HEK293T (cell line): ENCODE measurements at regions not wholly inside any gene's neighbourhood (a gene's known extent, or its start where the extent isn't known, plus 50 kb on each side); places are given as distances from the start of the nearest gene placed in this dataset.

Source experiments
- CTCF ChIA-PET: fragments of 350-600 bp; formaldehyde crosslinking; extraction: SDS; loops from one replicate; lab custom pipeline; 2021; ENCODE audit warnings: antibody characterized with exemption, inconsistent platforms; lab: Yijun Ruan, JAX
- POLR2A ChIA-PET: fragments of 350-600 bp; formaldehyde crosslinking; extraction: SDS; loops from one replicate; lab custom pipeline; 2020; ENCODE audit warnings: antibody characterized with exemption, inconsistent platforms; lab: Yijun Ruan, JAX
- DNase-seq: peaks from one replicate; pipeline ENCODE4 v3.0.0; 2012; ENCODE audit warnings: mixed read lengths; ENCODE audit errors: extremely low spot score
- ARNT ChIP-seq: fragments of 450-650 bp; IDR thresholded peaks from 2 replicates; pipeline ENCODE4 v1.6.1; 2017; ENCODE audit warnings: mild to moderate bottlenecking
- BHLHE40 ChIP-seq: fragments of 450-650 bp; IDR thresholded peaks from 2 replicates; pipeline ENCODE4 v1.6.1; 2016; ENCODE audit warnings: mild to moderate bottlenecking, moderate library complexity, borderline replicate concordance
- CTBP1 ChIP-seq: fragments of 450-650 bp; IDR thresholded peaks from 2 replicates; pipeline ENCODE4 v1.6.1; 2016; ENCODE audit warnings: borderline replicate concordance
- ELF4 ChIP-seq: fragments of 450-650 bp; IDR thresholded peaks from 2 replicates; pipeline ENCODE4 v1.6.1; 2017; ENCODE audit warnings: antibody characterized with exemption
- FOXA1 ChIP-seq: fragments of 450-650 bp; IDR thresholded peaks from 2 replicates; pipeline ENCODE4 v1.6.1; 2016; ENCODE audit warnings: mild to moderate bottlenecking
- FOXK2 ChIP-seq: fragments of 450-650 bp; IDR thresholded peaks from 2 replicates; pipeline ENCODE4 v1.6.1; 2016; ENCODE audit warnings: mild to moderate bottlenecking
- FOXM1 ChIP-seq: fragments of 450-650 bp; IDR thresholded peaks from 2 replicates; pipeline ENCODE4 v1.6.1; 2017; ENCODE audit warnings: mild to moderate bottlenecking, borderline replicate concordance
- HDGF ChIP-seq: fragments of 450-650 bp; IDR thresholded peaks from 2 replicates; pipeline ENCODE4 v1.6.1; 2017; ENCODE audit warnings: antibody characterized with exemption, borderline replicate concordance
- L3MBTL2 ChIP-seq: fragments of 450-650 bp; conservative IDR thresholded peaks from 2 replicates; pipeline ENCODE4 v1.6.1; 2016; ENCODE audit warnings: mild to moderate bottlenecking
- LEF1 ChIP-seq: fragments of 450-650 bp; IDR thresholded peaks from 2 replicates; pipeline ENCODE4 v1.6.1; 2017; ENCODE audit warnings: mild to moderate bottlenecking, borderline replicate concordance
- NFRKB ChIP-seq: fragments of 450-650 bp; IDR thresholded peaks from 2 replicates; pipeline ENCODE4 v1.6.1; 2016; ENCODE audit warnings: mild to moderate bottlenecking, moderate library complexity
- SP1 ChIP-seq: fragments of 450-650 bp; IDR thresholded peaks from 2 replicates; pipeline ENCODE4 v1.6.1; 2017
- SUZ12 ChIP-seq: fragments of 450-650 bp; IDR thresholded peaks from 2 replicates; pipeline ENCODE4 v1.6.1; 2016; ENCODE audit warnings: mild to moderate bottlenecking
- TARDBP ChIP-seq: fragments of 450-650 bp; IDR thresholded peaks from 2 replicates; pipeline ENCODE4 v1.6.1; 2016
- ZNF384 ChIP-seq: fragments of 450-650 bp; IDR thresholded peaks from 2 replicates; pipeline ENCODE4 v1.6.1; 2016
- TF ChIP-seq, protein P1 (sequence below): fragments of 450-650 bp; IDR thresholded peaks from 2 replicates; pipeline ENCODE4 v1.6.1; 2016

GRCh38 chr7:7102906-7103305, 79.4 kb upstream of the C1GALT1 start:
- no peak for TF ChIP-seq SP1
- no peak for TF ChIP-seq CTBP1
- no peak for TF ChIP-seq BHLHE40
- no peak for TF ChIP-seq LEF1
- ChIA-PET CTCF (interaction anchor here (0.6 to 2.0 kb wide), 8 partner anchors 8 to 314 kb away, joined by 3 to 13 read pairs (median 3); no protein-coding TSS in a partner anchor), POLR2A (no interaction called here)
- DNase-seq = no peak

DNA sequence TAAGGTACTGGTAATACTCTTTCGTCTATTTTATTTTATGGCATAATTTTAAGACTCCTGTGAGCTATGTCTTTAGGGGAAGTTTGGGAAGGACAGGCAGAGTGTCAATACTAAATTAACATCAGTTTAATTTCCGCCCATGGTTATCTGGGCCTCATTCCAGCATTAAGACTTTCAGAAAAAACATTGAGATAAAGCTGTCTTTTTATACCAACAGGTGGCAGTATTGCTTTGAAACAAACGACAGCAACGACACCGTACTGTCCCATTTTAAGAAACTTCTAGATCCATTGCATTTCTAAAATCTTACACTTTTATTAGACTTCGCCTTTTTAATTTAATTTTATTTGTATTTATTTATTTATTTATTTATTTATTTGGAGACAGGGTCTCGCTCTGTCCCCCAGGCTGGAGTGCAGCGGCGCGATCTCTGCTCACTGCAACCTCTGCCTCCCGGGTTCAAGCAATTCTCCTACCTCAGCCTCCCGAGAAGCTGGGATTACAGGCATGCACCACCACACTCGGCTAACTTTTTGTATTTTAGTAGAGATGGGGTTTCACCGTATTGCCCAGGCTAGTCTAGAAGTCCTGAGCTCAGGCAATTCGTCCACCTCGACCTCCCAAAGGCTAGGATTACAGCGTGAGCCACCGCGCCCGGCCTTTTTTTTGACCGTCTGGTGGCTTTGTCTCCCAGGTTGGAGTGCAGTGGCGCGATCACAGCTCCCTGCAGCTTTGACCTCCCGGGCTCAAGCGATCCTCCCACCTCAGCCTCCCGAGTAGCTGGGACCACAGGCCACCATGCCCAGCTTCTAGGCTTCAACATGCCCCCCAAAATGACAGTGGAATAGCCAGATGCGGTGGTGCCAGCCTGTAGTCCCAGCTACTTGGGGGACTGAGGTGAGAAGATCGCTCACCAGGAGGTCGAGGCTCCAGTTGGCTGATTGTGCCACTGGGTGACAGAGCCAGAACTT, 78.7 kb upstream of the C1GALT1 start:
- TF ChIP-seq NFRKB (no peak), SUZ12 (no peak), TARDBP (no peak), FOXM1 (no peak), HDGF (no peak)
- TF ChIP-seq, protein P1, sequence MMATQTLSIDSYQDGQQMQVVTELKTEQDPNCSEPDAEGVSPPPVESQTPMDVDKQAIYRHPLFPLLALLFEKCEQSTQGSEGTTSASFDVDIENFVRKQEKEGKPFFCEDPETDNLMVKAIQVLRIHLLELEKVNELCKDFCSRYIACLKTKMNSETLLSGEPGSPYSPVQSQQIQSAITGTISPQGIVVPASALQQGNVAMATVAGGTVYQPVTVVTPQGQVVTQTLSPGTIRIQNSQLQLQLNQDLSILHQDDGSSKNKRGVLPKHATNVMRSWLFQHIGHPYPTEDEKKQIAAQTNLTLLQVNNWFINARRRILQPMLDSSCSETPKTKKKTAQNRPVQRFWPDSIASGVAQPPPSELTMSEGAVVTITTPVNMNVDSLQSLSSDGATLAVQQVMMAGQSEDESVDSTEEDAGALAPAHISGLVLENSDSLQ = no peak
- DNase-seq = peak; percentile 47
- CTCF ChIA-PET = interaction anchor here (0.6 to 2.0 kb wide), 10 partner anchors 9 to 1181 kb away, joined by 3 to 13 read pairs (median 3); no protein-coding TSS in a partner anchor
- POLR2A ChIA-PET = interaction anchor here (0.8 kb wide), 1 partner anchor 78 kb away, joined by 3 read pairs; the partner anchor contains the start of gene C1GALT1

DNA sequence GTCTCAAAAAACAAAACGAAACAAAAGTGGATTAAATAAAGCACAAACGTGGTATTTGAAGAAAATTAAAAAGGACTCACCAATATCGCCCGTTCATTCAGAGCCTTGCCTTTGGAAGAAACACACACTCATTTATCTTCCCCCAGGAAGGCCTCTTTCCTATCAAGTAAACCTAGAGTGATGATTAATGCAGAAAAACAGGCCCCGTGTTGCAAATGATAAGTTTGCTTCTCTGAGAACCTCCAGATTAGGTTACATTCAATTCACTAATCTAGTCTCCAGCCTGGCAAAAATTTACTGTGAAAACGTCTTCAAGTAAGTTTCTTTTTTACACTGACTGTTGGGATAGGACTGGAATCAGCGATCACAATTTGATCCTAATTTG, 78.0 kb upstream of the C1GALT1 start:
- POLR2A ChIA-PET = no interaction called here
- no peak for DNase-seq
- CTCF ChIA-PET = interaction anchor here (0.6 to 2.0 kb wide), 3 partner anchors 10 to 1181 kb away, joined by 3 to 13 read pairs (median 3); no protein-coding TSS in a partner anchor
- TF ChIP-seq L3MBTL2 (no peak), SP1 (no peak), ELF4 (no peak), FOXK2 (no peak)
- TF ChIP-seq, protein P1 = no peak

DNA sequence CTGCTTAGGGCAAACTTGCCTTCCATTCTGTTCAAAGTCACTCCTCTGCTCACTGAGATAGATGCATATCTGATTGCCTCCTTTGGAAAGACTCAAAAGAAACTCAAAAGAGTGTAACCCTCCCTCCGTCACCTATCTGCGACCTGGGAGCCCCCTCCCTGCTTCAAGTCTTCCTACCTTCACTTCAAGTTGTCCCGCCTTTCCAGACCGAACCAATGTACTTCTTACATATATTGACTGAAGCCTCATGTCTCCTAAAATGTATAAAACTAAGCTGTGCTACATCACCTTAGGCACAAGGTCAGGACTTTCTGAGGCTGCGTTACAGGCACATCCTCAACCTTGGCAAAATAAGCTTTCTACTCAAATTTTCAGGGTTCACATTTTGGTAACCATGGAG, 77.4 kb upstream of the C1GALT1 start:
- ChIA-PET CTCF (interaction anchor here (0.6 to 1.6 kb wide), 5 partner anchors 24 to 320 kb away, joined by 3 to 5 read pairs (median 3); partner anchors contain the start of gene C1GALT1), POLR2A (no interaction called here)
- no peak for DNase-seq
- TF ChIP-seq BHLHE40 = no peak

DNA sequence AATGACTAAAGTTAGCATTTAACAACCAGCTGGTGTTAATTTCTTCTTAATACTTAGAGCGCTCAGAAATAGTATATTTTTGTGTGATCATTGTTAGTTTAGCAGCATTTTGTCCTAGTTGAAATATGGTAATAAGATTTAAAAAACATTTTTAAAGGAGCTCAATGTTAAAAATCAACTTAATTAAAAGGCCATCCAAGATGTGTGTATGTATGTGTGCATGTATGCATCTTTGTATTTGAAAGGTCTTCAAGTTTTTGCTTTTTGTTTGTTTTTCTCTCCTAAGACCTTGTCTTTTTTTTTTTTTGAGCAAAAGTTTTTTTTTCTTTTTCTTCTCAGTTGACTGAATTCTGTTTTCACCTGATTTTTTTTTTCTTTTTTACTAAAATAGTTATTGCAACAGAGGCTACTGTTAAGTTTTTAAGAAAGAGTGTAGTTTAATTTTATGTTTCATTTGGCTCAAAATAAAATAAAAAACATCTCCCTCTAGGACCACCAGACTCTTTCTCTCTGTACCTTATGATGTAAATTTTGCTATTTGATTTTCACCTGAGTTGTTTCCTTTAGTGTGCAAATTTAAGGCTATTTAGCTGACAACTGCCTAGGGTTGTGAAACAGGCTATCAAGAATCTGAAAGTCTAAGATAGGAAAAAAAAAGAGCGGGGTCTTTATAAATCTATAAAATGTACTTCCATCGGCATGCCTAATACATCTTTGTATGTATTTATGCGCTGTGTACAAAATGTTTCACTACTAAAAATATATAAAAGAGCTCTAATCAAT, 76.4 kb upstream of the C1GALT1 start:
- no peak for DNase-seq
- POLR2A ChIA-PET = no interaction called here
- CTCF ChIA-PET = interaction anchor here (0.6 to 1.6 kb wide), 5 partner anchors 10 to 319 kb away, joined by 3 to 5 read pairs (median 3); partner anchors contain the start of gene C1GALT1
- TF ChIP-seq ELF4 (no peak), LEF1 (no peak), HDGF (no peak), SUZ12 (no peak), FOXM1 (no peak), SP1 (no peak), ARNT (no peak), ZNF384 (no peak), FOXA1 (no peak), BHLHE40 (no peak)
- TF ChIP-seq, protein P1 = no peak

GRCh38 chr7:7108931-7109330, 73.4 kb upstream of the C1GALT1 start:
- CTCF ChIA-PET = no interaction called here
- TF ChIP-seq SP1 = no peak
- TF ChIP-seq NFRKB = no peak
- no peak for TF ChIP-seq FOXK2
- TF ChIP-seq LEF1 = no peak
- TF ChIP-seq TARDBP = no peak
- no peak for TF ChIP-seq FOXA1
- no peak for TF ChIP-seq ARNT
- TF ChIP-seq ELF4 = no peak
- no peak for TF ChIP-seq L3MBTL2
- DNase-seq = no peak
- POLR2A ChIA-PET = no interaction called here
